GM12891 (cell line): ENCODE measurements at regions not wholly inside any gene's neighbourhood (a gene's known extent, or its start where the extent isn't known, plus 50 kb on each side); places are given as distances from the start of the nearest gene placed in this dataset.

ENCODE experiments used
- DNase-seq: peaks from one replicate; pipeline ENCODE4 v3.0.0; 2011; ENCODE audit warnings: low spot score; ENCODE audit not compliant: insufficient read length
- FAIRE-seq: peaks from 2 replicates; lab custom pipeline; 2011; peaks lifted over from hg19 to GRCh38; lab: Jason Lieb, UNC
- PAX5 ChIP-seq: IDR thresholded peaks from 2 replicates; pipeline ENCODE4 v1.6.1; 2011; ENCODE audit warnings: low read length, moderate library complexity, mild to moderate bottlenecking; ENCODE audit not compliant: insufficient read depth, severe bottlenecking
- POLR2A ChIP-seq: IDR thresholded peaks from 2 replicates; pipeline ENCODE4 v1.6.1; 2011; ENCODE audit warnings: low read depth, low read length, control low read depth
- POLR2AphosphoS5 ChIP-seq: IDR thresholded peaks from 2 replicates; pipeline ENCODE4 v1.6.1; 2011; ENCODE audit warnings: low read depth, low read length, control low read depth
- POU2F2 ChIP-seq: IDR thresholded peaks from 2 replicates; pipeline ENCODE4 v1.6.1; 2011; ENCODE audit warnings: low read depth, mild to moderate bottlenecking, control low read depth, low read length, moderate library complexity
- SPI1 ChIP-seq: IDR thresholded peaks from 2 replicates; pipeline ENCODE4 v1.6.1; 2011; ENCODE audit warnings: low read depth, low read length, control low read depth
- TAF1 ChIP-seq: IDR thresholded peaks from 2 replicates; pipeline ENCODE4 v1.6.1; 2011; ENCODE audit warnings: low read depth, low read length, control low read depth

GRCh38 chr1:170789063-170789462, 125.1 kb downstream of the PRRX1 start:
- DNase-seq (no peak), FAIRE-seq (no peak)
- TF ChIP-seq POLR2A (no peak), POU2F2 (no peak), SPI1 (no peak), TAF1 (no peak), POLR2AphosphoS5 (no peak), PAX5 (no peak)

- TF ChIP-seq SPI1 (no peak), POU2F2 (no peak), TAF1 (no peak), POLR2A (no peak), POLR2AphosphoS5 (no peak), PAX5 (no peak)
- FAIRE-seq (no peak), DNase-seq (no peak)
Observed at GRCh38 chr1:170790175-170790574, 126.2 kb downstream of the PRRX1 start.

- DNase-seq: no peak
- FAIRE-seq: no peak
- TF ChIP-seq PAX5 (no peak), TAF1 (no peak), POLR2AphosphoS5 (no peak), POU2F2 (no peak), SPI1 (no peak), POLR2A (no peak)
Observed at GRCh38 chr1:170790651-170791071, 126.7 kb downstream of the PRRX1 start.

GRCh38 chr1:170791941-170792340, 128.0 kb downstream of the PRRX1 start:
- DNase-seq: no peak
- TF ChIP-seq TAF1: no peak
- no peak for TF ChIP-seq SPI1
- no peak for TF ChIP-seq POLR2AphosphoS5
- TF ChIP-seq POU2F2: no peak
- TF ChIP-seq POLR2A: no peak
- no peak for FAIRE-seq

GRCh38 chr1:170800265-170800664, 135.1 kb upstream of the MROH9 start:
- no peak for FAIRE-seq
- TF ChIP-seq PAX5 (no peak), POLR2A (no peak)
- DNase-seq: no peak

- no peak for TF ChIP-seq POU2F2
- TF ChIP-seq TAF1: no peak
- FAIRE-seq: no peak
- no peak for DNase-seq
Observed at GRCh38 chr1:170800812-170801211, 134.5 kb upstream of the MROH9 start.

GRCh38 chr1:170803711-170804110, 131.6 kb upstream of the MROH9 start:
- no peak for FAIRE-seq
- no peak for TF ChIP-seq TAF1
- DNase-seq: no peak

GRCh38 chr1:170804419-170804818, 130.9 kb upstream of the MROH9 start:
- DNase-seq (no peak), FAIRE-seq (no peak)
- TF ChIP-seq POU2F2 (no peak), POLR2AphosphoS5 (no peak), PAX5 (no peak), POLR2A (no peak), SPI1 (no peak), TAF1 (no peak)

GRCh38 chr1:170804879-170805278, 130.5 kb upstream of the MROH9 start:
- DNase-seq (no peak), FAIRE-seq (no peak)
- no peak for TF ChIP-seq PAX5
- TF ChIP-seq POU2F2: no peak
- TF ChIP-seq SPI1: no peak
- TF ChIP-seq POLR2AphosphoS5: no peak
- TF ChIP-seq POLR2A: no peak
- no peak for TF ChIP-seq TAF1

- no peak for FAIRE-seq
- no peak for DNase-seq
- TF ChIP-seq TAF1: no peak
- TF ChIP-seq POLR2AphosphoS5: no peak
- no peak for TF ChIP-seq PAX5
- TF ChIP-seq SPI1: no peak
- no peak for TF ChIP-seq POU2F2
- no peak for TF ChIP-seq POLR2A
Observed at GRCh38 chr1:170806961-170807360, 128.4 kb upstream of the MROH9 start.

- TF ChIP-seq SPI1 (no peak), POLR2A (no peak), TAF1 (no peak), POU2F2 (no peak), POLR2AphosphoS5 (no peak), PAX5 (no peak)
- DNase-seq (no peak), FAIRE-seq (no peak)
Observed at GRCh38 chr1:170807432-170807831, 127.9 kb upstream of the MROH9 start.
